ENCODE measurements at regions not wholly inside any gene's neighbourhood (a gene's known extent, or its start where the extent isn't known, plus 50 kb on each side); places are given as distances from the start of the nearest gene placed in this dataset.

DNA sequence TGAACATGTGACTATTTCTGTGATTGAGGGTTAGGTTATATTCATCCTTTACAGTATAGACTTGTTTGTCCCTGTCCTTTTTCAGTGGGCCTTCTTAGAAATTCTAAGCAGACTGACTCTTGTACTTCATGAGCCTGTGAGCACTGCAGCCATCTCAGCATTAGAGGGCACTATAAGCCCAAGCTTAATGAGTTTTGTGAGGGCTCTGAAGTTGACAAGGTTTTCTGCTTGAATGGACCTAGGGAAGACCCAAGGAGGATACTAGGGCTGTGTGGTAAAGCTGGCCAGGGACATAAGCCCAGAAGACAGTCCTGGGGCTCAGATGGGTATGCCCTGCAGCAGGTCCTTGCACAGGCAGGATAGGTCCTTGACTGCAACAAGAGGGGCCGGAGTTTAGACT, 126.5 kb downstream of the MRPS30 start:
- H3K4me3 ChIP-seq (replicated peaks; ENCODE audit: insufficient read depth, low read length), result no peak overlapping the region
- DNase-seq (ENCODE audit: low read depth in 1 of 2, low spot score in 1 of 2), result no peak
- no peaks in the 10 kb centered on the region for H3K27me3 ChIP-seq (ENCODE audit: insufficient read depth, poor library complexity, severe bottlenecking)
- H3K27ac ChIP-seq (replicated peaks), result no peak overlapping the region
- TF ChIP-seq, protein P1, sequence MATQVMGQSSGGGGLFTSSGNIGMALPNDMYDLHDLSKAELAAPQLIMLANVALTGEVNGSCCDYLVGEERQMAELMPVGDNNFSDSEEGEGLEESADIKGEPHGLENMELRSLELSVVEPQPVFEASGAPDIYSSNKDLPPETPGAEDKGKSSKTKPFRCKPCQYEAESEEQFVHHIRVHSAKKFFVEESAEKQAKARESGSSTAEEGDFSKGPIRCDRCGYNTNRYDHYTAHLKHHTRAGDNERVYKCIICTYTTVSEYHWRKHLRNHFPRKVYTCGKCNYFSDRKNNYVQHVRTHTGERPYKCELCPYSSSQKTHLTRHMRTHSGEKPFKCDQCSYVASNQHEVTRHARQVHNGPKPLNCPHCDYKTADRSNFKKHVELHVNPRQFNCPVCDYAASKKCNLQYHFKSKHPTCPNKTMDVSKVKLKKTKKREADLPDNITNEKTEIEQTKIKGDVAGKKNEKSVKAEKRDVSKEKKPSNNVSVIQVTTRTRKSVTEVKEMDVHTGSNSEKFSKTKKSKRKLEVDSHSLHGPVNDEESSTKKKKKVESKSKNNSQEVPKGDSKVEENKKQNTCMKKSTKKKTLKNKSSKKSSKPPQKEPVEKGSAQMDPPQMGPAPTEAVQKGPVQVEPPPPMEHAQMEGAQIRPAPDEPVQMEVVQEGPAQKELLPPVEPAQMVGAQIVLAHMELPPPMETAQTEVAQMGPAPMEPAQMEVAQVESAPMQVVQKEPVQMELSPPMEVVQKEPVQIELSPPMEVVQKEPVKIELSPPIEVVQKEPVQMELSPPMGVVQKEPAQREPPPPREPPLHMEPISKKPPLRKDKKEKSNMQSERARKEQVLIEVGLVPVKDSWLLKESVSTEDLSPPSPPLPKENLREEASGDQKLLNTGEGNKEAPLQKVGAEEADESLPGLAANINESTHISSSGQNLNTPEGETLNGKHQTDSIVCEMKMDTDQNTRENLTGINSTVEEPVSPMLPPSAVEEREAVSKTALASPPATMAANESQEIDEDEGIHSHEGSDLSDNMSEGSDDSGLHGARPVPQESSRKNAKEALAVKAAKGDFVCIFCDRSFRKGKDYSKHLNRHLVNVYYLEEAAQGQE (IDR thresholded peaks at IDR 0.05; ENCODE audit: insufficient replicate concordance, low read depth), result no peak
- TF ChIP-seq SPI1 (IDR thresholded peaks at IDR 0.05; ENCODE audit: borderline replicate concordance, low read depth) (no peak), GABPA (IDR thresholded peaks at IDR 0.05; ENCODE audit: low read depth) (no peak), POLR2AphosphoS5 (IDR thresholded peaks at IDR 0.05; ENCODE audit: low read depth) (no peak)
- TF ChIP-seq, protein P2, sequence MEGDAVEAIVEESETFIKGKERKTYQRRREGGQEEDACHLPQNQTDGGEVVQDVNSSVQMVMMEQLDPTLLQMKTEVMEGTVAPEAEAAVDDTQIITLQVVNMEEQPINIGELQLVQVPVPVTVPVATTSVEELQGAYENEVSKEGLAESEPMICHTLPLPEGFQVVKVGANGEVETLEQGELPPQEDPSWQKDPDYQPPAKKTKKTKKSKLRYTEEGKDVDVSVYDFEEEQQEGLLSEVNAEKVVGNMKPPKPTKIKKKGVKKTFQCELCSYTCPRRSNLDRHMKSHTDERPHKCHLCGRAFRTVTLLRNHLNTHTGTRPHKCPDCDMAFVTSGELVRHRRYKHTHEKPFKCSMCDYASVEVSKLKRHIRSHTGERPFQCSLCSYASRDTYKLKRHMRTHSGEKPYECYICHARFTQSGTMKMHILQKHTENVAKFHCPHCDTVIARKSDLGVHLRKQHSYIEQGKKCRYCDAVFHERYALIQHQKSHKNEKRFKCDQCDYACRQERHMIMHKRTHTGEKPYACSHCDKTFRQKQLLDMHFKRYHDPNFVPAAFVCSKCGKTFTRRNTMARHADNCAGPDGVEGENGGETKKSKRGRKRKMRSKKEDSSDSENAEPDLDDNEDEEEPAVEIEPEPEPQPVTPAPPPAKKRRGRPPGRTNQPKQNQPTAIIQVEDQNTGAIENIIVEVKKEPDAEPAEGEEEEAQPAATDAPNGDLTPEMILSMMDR (IDR thresholded peaks at IDR 0.05; ENCODE audit: insufficient read depth, low read length), result no peak

GRCh38 chr5:44935871-44936270, 127.1 kb downstream of the MRPS30 start:
- Histone ChIP-seq H3K27ac (replicated peaks) (no peak overlapping the region), H3K4me3 (replicated peaks; ENCODE audit: insufficient read depth, low read length) (no peak overlapping the region), H3K27me3 (ENCODE audit: insufficient read depth, poor library complexity, severe bottlenecking) (no peaks in the 10 kb centered on the region)
- no peak for DNase-seq (ENCODE audit: low read depth in 1 of 2, low spot score in 1 of 2)
- TF ChIP-seq SPI1 (IDR thresholded peaks at IDR 0.05; ENCODE audit: borderline replicate concordance, low read depth) (no peak), POLR2AphosphoS5 (IDR thresholded peaks at IDR 0.05; ENCODE audit: low read depth) (no peak), GABPA (IDR thresholded peaks at IDR 0.05; ENCODE audit: low read depth) (no peak)
- TF ChIP-seq, protein P2 (IDR thresholded peaks at IDR 0.05; ENCODE audit: insufficient read depth, low read length), result no peak
- TF ChIP-seq, protein P1 (IDR thresholded peaks at IDR 0.05; ENCODE audit: insufficient replicate concordance, low read depth), result no peak

DNA sequence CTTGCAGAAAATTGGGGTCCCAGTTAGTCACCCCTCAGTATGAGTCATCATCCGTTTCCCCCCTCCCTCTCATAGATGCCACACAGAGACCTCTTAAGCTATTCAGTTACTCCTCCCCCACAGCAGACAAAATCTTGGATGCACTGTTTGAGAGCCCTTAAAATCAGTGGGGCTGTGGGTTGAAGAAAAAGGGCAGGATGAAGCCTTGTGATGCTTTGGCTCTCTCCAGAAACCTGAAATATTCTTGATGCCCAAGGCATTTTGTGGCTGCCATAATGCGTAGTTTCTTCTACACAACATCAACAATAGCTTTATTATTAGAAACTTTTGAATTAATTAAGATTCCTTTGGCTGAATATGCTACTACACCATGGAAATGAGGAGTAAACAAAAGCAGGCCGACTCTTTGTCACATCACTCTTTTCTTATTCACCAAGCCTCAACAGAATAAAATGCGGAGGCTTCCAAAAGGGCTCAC, 133.8 kb downstream of the MRPS30 start:
- Histone ChIP-seq H3K27me3 (ENCODE audit: insufficient read depth, poor library complexity, severe bottlenecking) (no peaks in the 10 kb centered on the region), H3K4me3 (replicated peaks; ENCODE audit: insufficient read depth, low read length) (no peak overlapping the region), H3K27ac (replicated peaks) (no peak overlapping the region)
- no peak for DNase-seq (ENCODE audit: low read depth in 1 of 2, low spot score in 1 of 2)
- TF ChIP-seq POLR2AphosphoS5 (IDR thresholded peaks at IDR 0.05; ENCODE audit: low read depth), result no peak
- TF ChIP-seq, protein P1 (IDR thresholded peaks at IDR 0.05; ENCODE audit: insufficient replicate concordance, low read depth), result no peak
- no peak for TF ChIP-seq SPI1 (IDR thresholded peaks at IDR 0.05; ENCODE audit: borderline replicate concordance, low read depth)
- TF ChIP-seq GABPA (IDR thresholded peaks at IDR 0.05; ENCODE audit: low read depth), result no peak

All from HL-60 (cell line).